ENCODE measurements at regions not wholly inside any gene's neighbourhood (a gene's known extent, or its start where the extent isn't known, plus 50 kb on each side); places are given as distances from the start of the nearest gene placed in this dataset.

DNA sequence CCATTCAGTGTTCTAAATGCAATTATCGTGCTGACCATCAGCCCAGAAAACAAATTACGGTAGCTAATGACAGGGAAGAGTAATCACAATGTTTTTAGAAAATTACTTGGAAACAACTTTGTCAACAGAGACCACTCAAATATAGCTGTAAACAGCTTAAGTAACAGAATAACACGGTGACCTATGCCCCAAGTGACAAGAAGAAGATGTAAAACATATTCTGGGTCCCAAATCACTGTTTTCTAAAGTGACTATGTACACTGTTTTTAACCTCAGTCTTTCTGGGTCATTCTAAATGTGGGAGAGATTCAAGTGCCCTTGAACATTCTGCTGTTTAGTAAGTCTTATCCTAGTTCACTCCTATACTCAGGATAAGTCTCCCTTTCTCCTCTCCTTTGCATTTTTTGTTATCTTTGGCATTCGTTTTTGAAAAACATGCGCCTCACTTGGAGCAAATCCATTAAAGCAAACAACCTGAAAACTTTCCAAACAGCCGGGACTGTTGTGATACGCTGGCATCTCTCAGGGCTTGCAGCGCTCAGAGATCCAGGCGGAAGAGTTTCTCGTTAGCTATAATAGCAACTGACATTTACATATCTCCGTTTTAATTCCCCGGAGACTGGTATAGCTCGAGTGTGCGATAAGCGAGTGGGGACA, 114.5 kb upstream of the SOX4 start:
- DNase-seq, result peak; percentile 7

DNA sequence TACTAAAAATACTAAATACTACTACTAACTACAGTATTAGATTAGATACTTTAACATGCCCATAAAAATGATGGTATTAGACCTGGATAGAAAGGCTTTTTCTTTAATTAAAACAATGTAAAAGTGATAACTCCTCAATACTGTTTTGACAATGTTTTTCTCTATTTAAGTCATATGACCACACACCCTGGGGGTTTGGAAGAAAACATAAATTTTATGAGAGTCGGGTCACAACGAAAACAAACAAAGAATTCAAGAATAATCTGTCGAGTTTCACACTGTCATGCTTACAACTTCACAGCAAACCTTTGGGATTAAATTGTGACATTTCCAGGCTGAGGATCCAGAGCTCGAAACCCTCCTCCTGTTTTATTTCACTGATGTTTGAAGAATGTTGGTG, 107.4 kb upstream of the SOX4 start:
- no peak for DNase-seq

DNA sequence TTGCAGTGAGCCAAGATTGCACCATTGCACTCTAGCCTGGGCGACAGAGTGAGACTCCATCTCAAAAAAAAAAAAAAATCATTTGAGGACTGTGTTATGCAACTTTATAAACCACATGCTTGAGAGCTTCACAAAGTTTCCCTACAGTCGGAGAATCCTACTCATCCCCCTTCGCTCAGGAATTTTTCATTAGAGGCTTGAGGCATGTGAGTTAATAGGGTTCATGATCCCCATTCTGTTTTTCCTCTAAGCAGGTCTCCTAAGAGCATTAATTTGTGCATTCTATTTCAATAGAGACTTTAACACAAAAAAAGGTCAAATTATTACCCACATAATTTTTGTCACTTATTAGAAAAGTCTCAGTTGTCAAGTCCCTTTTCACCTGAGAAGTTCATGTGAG, 103.7 kb upstream of the SOX4 start:
- DNase-seq, result no peak

DNA sequence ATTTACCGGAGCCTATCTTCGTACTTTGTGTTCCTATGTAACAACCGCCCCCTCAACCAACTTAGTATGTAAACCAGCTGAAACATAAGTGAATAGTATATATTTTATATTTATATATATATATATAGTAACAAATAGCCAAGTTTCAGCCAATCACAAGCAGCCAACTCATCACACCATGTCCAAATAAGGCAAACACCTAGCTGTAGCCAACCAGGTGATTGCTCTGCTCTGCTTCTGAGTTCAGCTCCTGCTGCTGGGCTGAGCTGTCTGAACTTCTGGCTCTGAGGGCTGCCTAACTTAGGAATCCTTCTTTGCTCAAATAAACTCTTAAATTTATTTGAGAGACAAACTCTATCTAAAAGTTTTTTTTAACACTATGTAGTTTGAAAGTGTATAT, 101.6 kb upstream of the SOX4 start:
- no peak for DNase-seq

DNA sequence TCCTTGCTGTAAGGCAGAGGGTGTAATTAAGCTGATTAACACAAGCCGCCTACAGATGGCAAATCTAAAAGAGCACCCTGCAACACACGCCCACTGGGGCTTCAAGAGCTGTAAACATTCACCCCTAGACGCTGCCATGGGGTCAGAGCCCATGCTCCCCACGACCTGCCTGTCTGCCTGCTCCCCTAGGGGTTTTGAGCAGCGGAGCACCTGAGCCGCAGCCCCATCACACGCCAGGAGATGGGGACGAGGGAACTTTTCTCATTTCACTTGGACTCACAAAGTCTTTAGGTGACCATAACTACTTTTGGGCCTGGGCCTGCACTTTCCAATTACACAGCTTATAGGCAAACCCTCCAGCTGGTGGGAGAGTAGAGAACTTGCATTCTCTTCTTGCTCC, 99.0 kb upstream of the SOX4 start:
- no peak for DNase-seq

DNA sequence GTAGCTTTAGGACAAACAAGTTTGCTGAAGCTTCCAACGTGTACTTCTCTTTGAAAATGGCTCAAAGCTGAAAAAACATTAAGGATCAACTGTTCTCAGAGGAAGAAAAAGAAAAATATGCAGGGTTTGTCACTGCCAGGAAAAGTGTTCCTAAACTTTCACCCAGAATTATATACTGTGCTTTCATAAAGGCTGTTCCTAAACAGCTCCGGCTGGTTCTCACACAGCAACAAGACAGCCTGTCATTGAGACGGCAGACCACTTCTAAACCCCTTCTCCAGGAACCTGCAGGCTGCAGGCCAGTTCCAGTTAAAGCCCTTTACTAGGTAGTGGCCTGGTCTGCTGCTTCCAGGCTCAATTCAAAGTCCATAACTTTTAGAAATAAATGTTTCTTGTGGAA, 97.4 kb upstream of the SOX4 start:
- DNase-seq, result no peak

DNA sequence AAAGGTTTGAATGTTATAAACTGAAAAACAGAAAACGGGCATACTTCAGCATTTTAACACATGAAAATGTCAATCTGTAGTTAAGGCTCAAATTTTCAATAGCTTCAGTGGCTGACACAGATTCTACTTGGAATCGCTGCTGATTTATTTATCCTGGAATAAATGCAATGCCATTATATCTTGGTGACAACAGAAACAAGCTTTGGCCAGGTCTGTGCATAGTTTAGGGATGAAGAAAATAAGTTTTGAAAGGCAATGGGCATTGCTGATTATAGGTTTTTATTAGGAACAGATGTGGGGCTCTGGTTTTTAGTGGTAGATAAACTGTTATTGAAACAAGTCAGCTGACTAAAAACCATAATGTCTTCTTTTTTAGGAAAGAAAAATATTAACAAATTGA, 96.8 kb upstream of the SOX4 start:
- DNase-seq, result no peak

DNA sequence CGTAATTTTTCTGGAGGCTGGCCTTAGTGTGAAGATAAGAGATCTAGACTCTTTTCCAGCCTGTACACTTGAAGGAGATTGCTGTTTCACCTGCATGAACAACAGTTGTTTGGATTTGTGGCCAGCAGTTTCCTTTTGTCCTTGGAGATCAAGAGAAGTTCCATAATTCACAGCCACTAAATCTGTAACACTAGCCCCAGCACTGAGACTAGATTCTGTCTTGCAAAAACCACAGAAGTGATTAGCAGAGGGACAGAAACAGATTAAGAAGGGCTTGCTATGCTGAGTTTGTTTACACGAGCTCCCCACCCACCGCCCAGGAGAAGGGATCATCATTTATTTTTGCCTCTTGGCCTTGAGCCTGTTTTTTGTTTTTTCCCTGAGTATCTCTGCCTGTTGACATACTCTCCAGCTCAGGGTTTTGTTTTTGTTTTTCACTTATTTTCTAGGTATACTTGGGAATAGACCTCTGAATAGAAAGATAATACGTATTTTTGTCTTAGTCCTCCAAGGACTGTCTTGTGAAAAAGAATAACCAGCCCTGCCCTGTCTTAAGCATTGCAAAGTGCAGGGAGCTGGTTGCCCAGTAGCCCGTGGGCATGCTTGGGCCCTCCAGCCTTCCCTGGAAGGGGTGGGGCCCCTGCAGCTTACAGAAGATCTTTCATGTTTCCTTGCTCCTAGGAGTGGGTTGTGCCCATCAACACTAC, 93.1 kb upstream of the SOX4 start:
- DNase-seq, result no peak

DNA sequence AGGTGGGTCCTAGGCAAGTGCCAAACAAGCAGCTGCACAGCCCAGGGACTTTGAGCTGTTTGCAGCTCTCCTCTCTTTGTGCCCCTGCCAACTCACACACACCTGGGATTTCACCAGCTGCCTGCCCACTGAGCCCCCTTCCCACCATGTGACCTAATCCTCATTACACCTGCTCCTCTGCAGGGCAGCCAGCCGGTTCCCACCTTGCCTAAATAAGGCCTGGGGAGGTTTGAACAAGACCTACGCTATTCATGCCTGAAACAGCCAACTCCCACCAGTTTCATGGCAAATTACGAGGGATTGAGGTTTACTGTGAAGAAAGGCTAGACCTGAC, 92.6 kb upstream of the SOX4 start:
- no peak for DNase-seq

DNA sequence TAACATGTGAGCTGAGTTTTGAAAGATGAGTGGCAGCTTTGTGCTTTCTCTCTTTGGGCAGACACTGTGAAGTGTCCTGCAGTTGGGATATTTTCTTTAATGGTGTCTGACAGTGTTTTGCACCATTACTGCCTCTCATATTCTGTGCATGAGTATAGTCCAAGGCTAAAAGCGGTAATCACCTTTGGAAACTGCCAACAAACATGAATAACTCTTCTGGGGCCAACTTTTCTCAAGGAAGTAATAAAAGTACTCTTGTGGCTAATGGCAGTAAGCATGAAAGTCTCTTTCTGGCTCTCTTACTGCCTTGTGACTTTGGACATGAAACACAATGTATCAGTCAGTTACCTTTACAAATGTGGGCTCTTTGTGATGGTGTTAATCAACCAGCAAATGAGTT, 91.7 kb upstream of the SOX4 start:
- no peak for DNase-seq

DNA sequence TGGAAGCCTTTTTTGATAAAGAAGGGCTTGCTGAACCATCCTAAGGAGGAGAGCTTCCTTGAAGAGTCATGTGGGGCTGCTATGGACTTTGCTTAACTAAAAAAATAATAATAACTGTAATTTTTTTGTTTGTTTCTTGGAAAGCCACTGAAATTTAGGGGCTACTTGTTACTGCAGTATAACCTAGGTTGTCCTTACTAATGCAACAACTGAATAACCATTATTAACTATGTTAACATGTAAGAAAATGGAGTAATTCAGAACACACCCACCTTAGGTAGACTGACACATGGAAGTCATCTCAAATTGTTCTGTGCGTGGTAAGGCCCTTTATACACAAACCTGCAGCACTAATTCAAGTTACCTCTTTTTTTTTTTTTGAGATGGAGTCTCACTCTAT, 90.9 kb upstream of the SOX4 start:
- DNase-seq, result no peak

DNA sequence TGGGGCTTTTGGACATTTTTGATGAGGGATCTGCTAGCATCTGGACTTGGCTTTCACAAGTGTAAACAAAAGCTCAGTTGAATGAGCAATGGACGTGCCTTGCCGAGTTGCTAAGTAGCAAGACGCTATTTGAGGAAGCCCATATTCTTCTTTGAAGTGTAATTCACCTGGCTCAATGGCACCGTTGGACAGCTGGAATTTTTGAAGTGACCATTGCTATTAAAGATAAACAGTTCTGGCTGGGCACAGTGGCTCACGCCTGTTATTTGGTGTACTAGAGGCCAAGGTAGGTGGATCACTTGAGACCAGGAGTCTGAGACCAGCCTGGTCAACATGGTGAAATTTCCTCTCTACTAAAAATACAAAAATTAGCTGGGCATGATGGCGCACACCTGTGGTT, 88.8 kb upstream of the SOX4 start:
- no peak for DNase-seq

DNA sequence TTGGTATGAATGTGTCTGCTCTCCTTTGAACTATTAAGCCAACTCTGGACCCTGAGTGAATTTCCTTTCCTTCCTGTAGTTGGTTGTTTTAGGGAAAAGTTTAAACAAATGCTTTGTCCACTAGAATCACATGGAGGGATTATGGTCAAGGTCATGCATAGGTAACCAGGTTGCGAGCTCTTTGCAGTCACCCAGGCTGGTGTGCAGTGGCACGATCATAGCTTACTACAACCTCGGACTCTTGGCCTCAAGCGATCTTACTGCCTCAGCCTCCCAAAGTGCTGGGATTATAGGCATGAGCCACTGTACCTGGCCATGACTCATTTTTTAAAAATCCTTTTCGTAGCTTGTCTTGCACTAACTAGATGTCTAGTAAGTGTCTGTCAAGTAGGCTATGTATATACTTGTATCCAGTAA, 88.0 kb upstream of the SOX4 start:
- no peak for DNase-seq

DNA sequence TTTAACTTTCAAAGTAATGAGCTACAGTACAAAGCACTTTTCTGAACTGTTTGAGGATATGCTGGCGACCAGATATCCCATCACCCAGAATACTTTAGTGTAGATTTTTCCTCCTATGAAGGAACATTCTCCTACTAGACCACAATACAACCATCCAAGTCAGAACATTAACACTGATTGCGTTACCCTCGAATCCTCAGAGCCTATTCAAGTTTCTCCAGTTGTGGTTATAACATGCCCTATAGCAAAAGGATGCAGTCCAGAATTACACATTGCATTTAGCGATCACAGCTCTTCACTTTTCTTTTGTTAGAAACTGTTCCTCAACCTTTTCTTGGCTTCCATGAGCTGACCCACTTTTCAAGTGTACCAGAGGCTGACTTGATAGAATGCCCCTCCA, 87.4 kb upstream of the SOX4 start:
- DNase-seq, result no peak

DNA sequence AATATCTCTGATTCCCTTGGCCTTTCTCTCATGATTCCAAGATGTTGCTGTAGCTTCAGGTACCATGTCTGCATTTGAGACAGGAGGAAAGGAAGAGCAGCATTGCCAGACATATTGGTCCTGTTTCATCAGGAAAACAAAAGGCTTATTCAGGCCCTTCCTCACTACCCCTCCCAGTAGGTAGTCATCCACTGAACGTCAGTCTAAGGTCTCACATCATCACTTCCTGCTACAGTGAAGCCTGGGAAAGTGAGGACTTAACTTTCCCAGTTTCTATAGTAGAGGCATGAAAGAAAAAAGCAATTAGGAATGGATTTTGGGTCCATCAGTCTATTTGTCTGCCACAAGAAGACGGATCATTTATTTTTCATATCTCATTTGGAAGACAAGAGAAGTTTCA, 85.7 kb upstream of the SOX4 start:
- no peak for DNase-seq

DNA sequence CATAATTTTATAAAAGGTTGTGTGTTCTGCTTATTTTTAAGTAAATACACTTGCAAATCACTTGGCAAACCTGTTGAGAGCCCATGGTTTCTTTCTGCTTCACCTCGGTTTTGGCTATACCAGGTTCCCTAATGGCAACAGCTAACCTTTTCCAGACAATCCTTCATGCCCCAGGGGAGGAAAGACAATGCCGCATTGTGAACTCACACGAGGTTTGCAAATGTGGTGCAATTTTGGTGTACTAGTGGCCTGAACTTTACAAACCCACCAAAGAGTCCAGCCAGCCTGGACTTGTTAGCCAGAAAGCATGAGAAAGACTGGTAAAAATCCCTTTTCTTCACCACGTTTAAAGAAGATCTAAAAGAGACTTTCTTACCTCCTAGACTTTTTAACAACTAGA, 84.8 kb upstream of the SOX4 start:
- DNase-seq, result no peak

DNA sequence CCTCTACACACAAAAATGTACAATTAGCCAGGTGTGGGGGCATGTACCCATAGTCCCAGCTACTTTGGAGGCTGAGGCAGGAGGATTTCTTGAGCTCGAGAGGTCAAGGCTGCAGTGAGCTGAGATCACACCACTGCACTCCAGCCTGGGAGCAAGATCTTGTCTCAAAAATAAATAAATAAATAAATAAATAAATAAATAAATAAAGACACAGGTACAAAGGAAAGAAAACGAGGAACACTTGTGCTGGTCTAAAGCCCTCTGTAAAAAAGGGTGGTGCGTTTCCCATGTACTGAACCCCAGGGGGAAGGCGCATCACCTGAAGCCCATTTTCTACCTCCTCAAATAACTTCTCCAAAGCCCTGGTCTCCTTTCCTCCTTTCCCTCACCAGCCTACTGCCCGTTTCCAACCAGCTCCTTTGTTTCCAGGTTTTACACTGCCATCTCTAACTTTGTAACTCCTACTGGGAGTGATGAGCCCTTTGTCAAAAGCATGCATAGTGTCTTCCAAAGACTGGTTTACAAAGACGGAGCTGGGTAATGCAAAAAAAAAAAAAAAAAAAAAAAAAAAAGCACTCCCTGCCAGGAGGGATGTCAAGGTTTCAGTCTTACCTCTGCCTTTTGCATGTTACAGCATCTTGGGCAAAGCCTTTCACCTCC, 81.5 kb upstream of the SOX4 start:
- DNase-seq, result no peak

DNA sequence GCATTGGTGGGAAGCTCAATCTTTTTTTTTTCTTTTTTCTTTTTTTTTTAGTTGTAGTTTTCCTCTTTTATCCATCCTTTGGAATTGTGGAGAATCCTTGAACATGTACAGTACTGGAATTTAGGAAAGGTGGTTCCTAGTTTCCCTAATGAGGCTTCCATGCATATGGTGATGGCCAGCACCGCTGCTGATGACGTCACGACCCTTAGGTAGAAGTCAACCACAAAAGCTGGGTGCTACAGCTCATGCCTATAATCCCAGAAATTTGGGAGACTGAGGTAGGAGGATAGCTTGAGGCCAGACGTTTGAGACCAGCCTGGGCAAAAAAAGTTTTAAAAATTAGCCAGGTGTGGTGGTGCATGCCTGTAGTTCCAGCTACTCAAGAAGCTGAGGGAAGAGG, 79.3 kb upstream of the SOX4 start:
- DNase-seq, result no peak

DNA sequence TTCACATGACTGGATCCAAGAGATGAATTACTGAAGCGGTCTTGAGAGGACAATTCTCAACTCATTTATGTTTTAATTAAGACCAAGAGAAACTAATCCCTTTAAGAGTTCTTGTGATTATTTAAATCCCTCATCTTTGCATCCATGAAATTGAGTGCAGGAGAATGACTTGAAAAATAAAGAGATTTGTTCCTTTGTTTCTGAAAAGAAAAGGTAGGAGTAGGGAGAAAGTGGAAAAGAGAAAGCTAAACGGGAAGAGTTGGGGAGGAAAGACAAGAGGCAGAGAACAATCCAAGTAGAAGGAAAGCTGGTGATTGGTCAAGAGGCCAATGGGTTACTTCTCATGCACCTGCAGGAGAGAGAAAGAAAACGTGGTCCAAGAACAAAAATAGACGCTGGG, 75.2 kb upstream of the SOX4 start:
- no peak for DNase-seq

DNA sequence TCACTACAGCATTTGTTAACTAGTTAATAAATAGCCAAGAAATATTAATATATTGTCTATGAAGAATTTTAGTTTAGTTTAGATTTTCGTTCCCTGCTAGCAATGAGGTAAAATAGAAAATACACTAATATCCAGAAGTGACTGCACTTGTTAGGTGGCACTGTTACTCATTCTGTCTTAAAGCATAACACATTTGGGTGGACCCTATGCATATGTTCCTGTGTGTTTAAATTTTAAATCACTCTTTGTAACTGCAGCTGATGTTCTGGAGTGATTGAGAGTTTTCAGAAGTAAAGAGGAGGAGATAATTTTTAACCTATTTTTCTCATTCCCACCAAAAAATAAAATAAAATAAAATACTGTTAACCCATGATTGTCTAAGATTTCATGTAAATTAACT, 73.9 kb upstream of the SOX4 start:
- DNase-seq, result no peak

DNA sequence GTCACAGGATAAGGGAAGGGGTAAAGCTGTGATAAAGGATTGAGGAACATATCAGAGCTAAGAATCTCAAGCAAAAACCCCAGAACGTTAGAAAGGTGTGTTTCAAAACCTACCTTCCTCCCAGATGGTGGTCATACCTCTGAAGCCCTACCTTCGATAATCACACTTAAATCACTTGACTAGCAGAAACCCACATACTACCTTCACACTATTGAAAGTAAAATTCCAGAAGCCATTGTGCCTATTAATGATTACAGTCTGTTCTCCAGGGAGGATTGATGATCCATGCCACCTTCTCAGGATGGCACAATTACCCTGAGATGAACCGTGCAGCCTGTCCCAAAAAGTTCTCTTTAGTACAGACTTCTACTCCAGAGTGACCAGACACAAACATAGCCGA, 72.3 kb upstream of the SOX4 start:
- no peak for DNase-seq

DNA sequence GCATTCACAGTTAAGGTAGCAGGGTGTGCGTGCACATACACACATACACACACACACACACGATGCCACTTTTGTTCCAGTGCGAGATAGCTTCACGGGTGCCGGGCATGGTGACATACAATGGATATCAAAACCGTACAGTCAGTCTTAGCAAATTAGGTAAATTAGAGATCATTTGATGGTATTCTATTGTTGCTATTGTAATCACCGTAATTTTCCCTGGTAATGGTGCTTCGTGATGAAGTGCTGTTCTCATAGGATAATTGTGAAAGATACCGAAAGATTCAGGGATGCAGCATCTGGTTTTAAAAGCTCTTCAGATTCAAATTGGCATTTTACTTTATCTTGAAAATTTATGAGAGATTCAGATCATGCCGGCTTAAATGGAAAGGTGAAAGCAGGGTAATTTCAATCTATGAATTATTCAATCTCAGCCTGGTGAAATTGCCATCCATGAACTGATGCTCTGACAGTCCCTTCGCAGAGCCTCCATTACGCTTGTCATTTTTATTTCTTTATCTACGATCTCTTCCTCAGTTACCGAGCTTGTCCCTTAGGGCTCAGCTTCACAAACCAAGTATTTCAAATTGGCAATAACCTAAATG, 71.3 kb upstream of the SOX4 start:
- DNase-seq, result no peak

DNA sequence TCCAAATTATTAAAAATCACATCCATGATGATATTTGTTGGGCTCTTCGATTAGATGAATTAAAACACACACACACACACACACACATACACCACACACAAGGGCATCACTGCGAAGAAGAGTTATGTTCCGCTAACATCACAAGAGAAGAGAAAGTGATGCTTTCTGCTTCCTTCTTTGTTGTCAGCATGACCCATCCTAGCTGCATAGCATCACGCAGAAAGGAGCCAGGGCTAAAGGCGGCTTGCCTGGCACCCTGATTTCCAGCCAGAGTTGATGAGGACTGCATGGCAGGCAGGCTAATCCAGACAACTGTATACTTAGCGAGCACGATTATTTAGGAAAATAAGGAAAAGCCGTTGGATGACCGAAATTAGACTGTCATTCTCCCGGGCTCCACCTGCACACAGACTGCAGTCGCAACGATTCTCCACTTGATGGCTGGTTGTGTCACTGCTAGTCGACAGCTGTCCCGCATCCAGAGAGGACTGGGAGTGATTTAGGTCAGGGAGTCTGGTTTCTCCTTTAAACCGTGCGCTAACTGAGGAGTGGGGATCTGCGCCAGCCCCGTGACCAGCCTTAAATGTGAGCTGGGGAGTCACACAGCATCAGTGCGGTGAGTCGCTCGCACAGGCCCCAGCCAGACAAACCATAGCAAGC, 70.6 kb upstream of the SOX4 start:
- DNase-seq, result no peak

DNA sequence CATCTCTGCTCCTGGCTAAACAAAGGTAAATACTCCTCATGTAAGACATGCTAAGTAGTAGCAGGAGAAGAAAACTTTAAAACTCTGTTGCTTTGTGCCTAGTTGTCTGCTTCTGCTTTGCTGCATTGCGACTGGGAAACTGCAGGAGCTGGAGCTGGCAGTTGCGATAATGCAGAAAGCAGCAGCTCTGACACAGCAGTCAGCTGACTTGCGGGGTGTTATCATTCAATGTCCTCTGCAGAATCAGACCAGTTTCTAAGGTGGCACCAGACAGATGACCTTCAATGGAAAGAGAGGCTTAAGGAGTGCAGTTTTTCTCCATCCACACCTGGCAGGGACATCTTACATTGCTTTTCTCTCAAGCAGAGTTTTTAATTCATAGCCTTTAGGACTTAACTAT, 69.9 kb upstream of the SOX4 start:
- no peak for DNase-seq
